Gastroesophageal sphincter (tissue), 2 donors: ENCODE measurements at regions not wholly inside any gene's neighbourhood (a gene's known extent, or its start where the extent isn't known, plus 50 kb on each side); places are given as distances from the start of the nearest gene placed in this dataset.

ENCODE experiments used
- EP300 ChIP-seq: sonication (generic); formaldehyde crosslinking; IDR thresholded peaks from one replicate; pipeline ENCODE4 v1.6.1; 2017; ENCODE audit warnings: antibody characterized with exemption, mild to moderate bottlenecking
- POLR2A ChIP-seq, 2 donors: fragments of 450-650 bp; IDR thresholded peaks; one replicate each; pipeline ENCODE4 v1.6.1; 2017; ENCODE audit warnings: antibody characterized with exemption in 2 of 2, mild to moderate bottlenecking in 2 of 2, moderate library complexity in 1 of 2
- POLR2AphosphoS5 ChIP-seq: sonication (generic); formaldehyde crosslinking; IDR thresholded peaks from one replicate; pipeline ENCODE4 v1.6.1; 2017; ENCODE audit warnings: antibody characterized with exemption

DNA sequence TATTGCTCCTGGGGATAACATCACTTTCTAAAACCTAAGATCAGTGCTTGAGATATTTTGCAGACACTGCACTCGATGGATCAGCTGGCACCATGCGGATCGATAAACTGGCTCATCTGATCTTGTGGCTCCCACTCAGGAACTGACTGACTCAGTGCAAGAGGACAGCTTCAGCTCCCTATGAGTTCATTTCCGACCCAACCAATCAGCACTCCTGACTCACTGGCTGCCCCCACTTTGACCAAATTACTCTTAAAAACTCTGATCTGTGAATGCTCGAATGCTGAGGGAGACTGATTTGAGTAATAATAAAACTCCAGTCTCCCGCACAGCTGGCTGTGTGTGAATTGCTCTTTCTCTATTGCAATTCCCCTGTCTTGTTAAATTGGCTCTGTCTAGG is 110.1 kb downstream of the ANAPC4 start:
- no peak for TF ChIP-seq EP300
- TF ChIP-seq POLR2AphosphoS5 = no peak
- TF ChIP-seq POLR2A (IDR thresholded peaks at IDR 0.05) = no peak
